ENCODE measurements at regions not wholly inside any gene's neighbourhood (a gene's known extent, or its start where the extent isn't known, plus 50 kb on each side); places are given as distances from the start of the nearest gene placed in this dataset.
"Not testable (repeated sequence)": the region's sequence is repeated elsewhere in the genome, so short reads cannot be mapped to it uniquely, and the experiment has no call there.

GRCh38 chr1:89436856-89437255 is 73.0 kb downstream of the GBP6 start:
- no peak for DNase-seq

DNA sequence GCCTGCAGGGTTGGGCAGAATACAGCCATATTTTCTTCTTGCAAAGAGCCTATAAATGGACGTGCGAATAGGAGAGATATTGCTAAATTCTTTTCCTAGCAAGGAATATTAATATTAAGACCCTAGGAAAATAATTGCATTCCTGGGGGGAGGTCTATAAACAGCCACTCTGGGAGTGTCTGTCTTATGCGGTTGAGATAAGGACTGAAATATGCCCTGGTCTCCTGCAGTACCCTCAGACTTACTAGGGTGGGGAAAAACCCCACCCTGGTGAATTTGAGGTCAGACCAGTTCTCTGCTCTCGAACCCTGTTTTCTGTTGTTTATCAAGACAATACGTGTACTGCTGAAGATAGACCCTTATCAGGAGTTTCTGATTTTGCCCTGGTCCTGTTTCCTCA is 74.4 kb downstream of the GBP6 start:
- not testable (repeated sequence) for DNase-seq

GRCh38 chr1:89440911-89441310 is 77.1 kb downstream of the GBP6 start:
- no peak for DNase-seq

GRCh38 chr1:89444791-89445190 is 79.8 kb upstream of the LRRC8B start:
- peak; percentile 14 to 43 for DNase-seq

DNA sequence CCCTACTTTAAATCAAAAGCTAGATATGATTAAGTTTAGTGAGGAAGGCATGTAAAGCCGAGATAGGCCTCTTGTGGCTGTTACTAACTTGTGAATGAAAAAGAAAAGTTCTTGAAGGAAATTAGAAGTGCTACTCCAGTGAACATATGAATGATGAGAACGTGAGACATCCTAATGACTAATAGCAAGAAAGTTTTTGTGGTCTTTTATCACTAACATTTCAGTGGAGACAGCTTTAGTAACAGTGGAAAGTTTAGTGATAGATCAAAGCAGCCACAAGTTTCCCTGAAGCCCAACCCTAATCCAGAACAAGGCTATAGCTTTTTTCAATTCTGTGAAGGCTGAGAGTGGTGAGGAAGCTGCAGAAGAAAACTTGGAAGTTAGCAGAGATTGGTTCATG is 73.6 kb upstream of the LRRC8B start:
- DNase-seq: no peak

GRCh38 chr1:89453123-89453972 is 71.3 kb upstream of the LRRC8B start:
- DNase-seq: no peak

DNA sequence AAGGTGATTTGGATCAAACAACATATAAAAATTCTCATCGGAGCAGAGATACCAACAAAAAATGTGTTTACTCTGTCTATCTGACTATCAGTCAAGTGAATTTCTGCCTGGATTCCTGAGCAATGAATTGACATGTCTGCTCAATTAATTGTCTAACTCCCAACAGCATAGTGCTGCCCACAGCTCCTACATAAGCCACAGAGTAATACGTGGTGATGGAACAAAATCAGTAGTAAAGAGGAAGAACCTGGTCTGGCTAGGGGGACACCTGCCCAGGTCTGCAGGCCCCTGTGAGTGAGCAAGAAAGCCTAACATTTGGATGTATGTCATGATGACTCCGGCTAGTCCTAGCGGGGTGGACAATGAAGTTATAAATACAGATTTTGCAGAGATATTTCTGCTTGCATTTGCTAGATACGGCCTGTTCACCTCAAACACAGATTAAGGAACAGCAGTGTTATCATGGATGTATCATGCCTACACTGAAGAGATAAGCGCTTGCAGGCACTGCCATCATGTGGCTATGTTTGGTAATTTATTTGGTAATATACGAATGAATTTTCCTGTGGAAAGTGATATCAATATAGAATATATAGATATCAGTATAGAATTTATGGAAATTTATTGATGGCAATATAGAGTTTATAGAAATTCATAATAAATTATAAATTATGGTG is 69.6 kb upstream of the LRRC8B start:
- DNase-seq: peak; percentile 61 to 73

- no peak for DNase-seq
Measured at GRCh38 chr1:89457046-89457445, 67.6 kb upstream of the LRRC8B start.

- no peak for DNase-seq
Measured at GRCh38 chr1:89459081-89459480, 65.5 kb upstream of the LRRC8B start.

- DNase-seq: peak in 1 of 2 experiments; percentile 15
Measured at GRCh38 chr1:89460325-89460724, 64.3 kb upstream of the LRRC8B start.

- DNase-seq: no peak
Measured at GRCh38 chr1:89462250-89462649, 62.4 kb upstream of the LRRC8B start.

DNA sequence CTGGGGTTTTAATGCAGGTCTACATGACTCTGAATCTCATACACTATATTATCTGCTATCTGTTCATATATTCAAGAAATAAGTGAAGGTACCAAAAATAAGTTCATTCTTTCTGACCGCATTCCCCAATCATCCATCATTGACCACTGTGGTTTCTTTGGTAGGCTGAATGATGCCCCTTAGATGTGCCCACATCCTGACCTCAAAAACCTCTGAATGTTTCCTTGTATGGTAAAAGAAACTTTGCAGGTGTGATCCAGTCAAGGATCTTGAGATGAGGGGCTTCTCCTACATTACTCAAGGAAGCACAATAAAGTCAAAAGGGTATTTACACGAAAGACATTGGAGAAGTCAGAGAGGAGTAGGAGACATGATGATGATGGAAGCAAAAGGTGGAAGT is 60.6 kb upstream of the LRRC8B start:
- DNase-seq: no peak

DNA sequence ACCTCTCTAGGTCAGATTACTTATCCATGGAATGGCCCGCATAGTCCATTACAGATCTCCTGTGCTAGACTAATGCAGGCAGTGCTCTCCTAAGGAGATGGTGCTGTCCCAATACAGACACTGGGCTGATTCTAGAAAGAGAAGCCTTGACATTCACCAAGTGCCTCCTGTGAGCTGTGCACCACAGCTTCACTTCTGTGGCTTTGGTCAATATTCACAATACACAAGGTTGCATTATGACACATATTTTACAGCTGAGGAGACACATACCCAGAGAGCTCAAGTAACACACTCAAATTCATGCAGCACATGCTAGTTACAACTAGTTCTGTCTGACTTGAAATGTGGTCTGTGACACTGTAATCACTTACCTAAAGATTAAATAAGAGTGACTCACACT is 59.4 kb upstream of the LRRC8B start:
- DNase-seq: no peak

GRCh38 chr1:89466307-89466930 is 58.2 kb upstream of the LRRC8B start:
- DNase-seq: peak; percentile 37 to 47

GRCh38 chr1:89472253-89472652 is 52.4 kb upstream of the LRRC8B start:
- DNase-seq: no peak

GRCh38 chr1:89472886-89473417 is 51.7 kb upstream of the LRRC8B start:
- no peak for DNase-seq
